NCI-H2196 (cell line): ENCODE measurements at regions not wholly inside any gene's neighbourhood (a gene's known extent, or its start where the extent isn't known, plus 50 kb on each side); places are given as distances from the start of the nearest gene placed in this dataset.
"Not testable (repeated sequence)": the region's sequence is repeated elsewhere in the genome, so short reads cannot be mapped to it uniquely, and the experiment has no call there.

Experiments
- DNase-seq: peaks from one replicate; lab custom pipeline; 2025; ENCODE audit not compliant: unreplicated experiment; lab: John Stamatoyannopoulos, UW

- not testable (repeated sequence) for DNase-seq
Measured at GRCh38 chr13:52565324-52565723, 76.9 kb upstream of the HNRNPA1L2 start.

- DNase-seq, result peak; percentile 12
Measured at GRCh38 chr13:52569904-52570602, 72.2 kb upstream of the HNRNPA1L2 start.

- not testable (repeated sequence) for DNase-seq
Measured at GRCh38 chr13:52571163-52571562, 71.1 kb upstream of the HNRNPA1L2 start.

- DNase-seq, result not testable (repeated sequence)
Measured at GRCh38 chr13:52582962-52583361, 59.3 kb upstream of the HNRNPA1L2 start.
